ENCODE measurements at regions not wholly inside any gene's neighbourhood (a gene's known extent, or its start where the extent isn't known, plus 50 kb on each side); places are given as distances from the start of the nearest gene placed in this dataset.
A peak's percentile ranks its signal among the peaks of the same experiment; 100 is the strongest.
"Not testable (repeated sequence)": the region's sequence is repeated elsewhere in the genome, so short reads cannot be mapped to it uniquely, and the experiment has no call there.

- in situ Hi-C loops (cut with HindIII; ENCODE audit: low pct_unique_long_range_greater_than_20kb, low sequenced_read_pairs); DNase-seq (ENCODE audit: low read depth, low spot score): not testable (repeated sequence)
These were observed 84.3 kb downstream of the IRS2 start for GRCh38 chr13:109702030-109702597.

DNA sequence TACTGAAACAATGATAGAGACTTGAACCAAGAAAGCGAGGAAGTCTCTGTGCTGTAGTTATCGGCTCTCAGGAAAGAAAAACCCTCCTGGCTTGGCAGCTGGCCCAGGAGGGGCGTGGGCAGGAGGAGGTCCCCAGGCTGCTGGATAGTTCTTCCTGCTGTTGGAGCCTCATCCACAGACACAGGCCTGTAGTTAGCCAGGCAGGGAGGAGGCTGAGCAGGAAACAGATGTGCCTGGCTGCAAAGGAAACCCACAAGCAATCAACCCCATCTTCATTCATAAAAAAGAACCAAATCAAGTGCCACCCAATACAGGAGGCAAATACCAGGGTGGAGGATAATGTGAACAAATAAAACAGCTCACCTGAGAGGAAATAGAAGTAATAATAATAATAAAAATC is 86.2 kb downstream of the IRS2 start:
- DNase-seq (ENCODE audit: low read depth, low spot score), result peak; percentile 21
- in situ Hi-C loops (cut with HindIII; ENCODE audit: low pct_unique_long_range_greater_than_20kb, low sequenced_read_pairs), result no loop called here

DNA sequence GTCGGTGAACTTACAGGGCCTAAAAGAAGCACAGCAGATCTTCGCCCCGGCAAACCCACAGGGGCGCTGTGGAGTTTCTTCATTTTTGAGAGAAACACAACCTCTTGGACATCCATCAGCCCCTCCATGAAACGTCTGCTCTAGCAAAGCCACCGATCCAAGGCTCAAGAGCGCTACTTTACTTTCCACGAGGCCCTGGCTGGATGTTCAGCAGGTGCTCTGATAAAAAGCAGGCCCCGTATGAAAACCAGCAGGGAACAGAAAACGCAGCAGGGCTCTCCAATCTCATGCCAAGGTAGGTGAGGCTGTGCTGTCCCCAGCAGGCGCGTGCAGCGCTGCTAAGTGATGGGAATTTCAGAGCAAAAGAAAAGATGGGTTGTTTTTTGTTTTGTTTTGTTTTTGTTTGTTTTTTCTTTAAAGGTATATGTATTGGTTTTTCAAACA is 86.7 kb downstream of the IRS2 start:
- in situ Hi-C loops (cut with HindIII; ENCODE audit: low pct_unique_long_range_greater_than_20kb, low sequenced_read_pairs), result no loop called here

DNA sequence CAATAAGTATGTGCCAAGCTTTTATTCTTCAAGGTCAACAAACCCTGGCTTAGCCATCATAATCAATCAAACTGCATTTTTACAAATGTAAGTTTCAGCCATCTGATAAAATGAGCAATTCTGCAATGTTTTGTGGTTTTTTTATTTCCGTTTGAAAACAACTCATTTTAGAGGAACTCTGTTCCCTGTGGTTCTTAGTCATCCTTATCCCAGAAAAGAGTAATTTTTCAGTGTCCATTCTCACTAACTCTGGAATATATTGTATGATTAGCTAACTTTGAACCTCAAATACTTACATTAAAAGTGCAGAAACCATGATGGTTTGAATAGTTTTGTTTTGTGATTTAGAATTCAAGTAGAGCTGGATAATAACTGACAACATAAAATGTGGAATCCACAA is 87.6 kb downstream of the IRS2 start:
- in situ Hi-C loops (cut with HindIII; ENCODE audit: low pct_unique_long_range_greater_than_20kb, low sequenced_read_pairs), result no loop called here
- DNase-seq (ENCODE audit: low read depth, low spot score), result no peak

More for the DNA sequence above, 86.7 kb downstream of the IRS2 start:
- no peak for DNase-seq (ENCODE audit: low read depth, low spot score)

DNA sequence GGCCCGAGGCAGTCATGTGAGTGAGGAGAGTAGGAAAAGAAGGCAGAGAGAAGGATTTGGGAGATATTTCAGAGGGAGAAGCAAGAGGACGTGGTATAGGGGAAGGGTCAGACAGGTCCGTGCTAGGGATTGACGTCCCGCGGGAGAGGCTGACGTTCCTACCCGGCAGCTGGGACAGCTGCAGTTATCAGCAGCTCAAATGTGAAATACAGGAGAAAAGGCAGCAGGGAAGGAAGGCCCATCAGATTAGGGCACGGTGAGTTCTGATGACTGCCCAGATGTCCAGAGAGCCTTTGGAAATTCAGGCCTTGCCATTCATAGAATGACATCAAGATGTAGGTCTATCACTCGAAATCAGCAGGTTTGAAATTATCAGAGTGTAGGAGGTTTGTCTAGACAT is 88.4 kb downstream of the IRS2 start:
- in situ Hi-C loops (cut with HindIII; ENCODE audit: low pct_unique_long_range_greater_than_20kb, low sequenced_read_pairs), result no loop called here
- no peak for DNase-seq (ENCODE audit: low read depth, low spot score)

DNA sequence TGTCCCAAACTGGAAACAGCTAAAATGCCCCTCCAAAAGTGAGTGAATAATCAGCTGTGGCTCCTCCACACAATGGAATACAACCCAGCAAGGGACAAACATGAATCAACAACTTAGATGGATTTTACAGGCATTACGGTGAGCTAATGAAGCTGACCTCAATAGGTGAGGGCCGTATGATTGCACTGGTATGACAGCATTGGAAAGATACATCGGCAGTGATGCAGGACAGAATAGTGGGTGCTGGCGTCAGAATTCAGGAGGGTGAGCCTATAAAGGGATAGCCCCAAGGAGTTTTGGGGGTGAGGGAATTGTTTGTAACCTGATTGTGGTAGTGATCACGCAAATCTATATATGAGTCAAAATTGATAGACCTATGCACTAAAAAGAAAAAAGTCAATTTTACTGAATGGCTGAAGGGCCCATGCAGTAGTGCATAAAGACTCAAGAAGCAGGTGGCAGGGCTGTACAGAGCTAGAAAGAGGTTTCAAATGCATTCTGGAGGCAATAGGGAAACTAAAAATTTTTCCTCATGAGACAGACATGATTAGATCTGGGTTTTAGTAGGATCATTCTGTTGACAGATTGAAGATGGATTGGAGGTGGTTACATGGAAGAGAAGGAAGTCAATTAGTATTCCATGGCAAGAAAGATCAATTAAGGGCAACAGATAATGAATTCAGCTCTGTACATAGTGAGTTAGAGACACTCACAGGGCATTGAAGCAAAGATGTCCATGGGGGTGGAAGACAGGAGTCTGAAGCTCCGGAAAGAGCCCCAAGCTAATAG is 90.8 kb downstream of the IRS2 start:
- in situ Hi-C loops (cut with HindIII; ENCODE audit: low pct_unique_long_range_greater_than_20kb, low sequenced_read_pairs), result no loop called here
- no peak for DNase-seq (ENCODE audit: low read depth, low spot score)

GRCh38 chr13:109694972-109695371 is 91.4 kb downstream of the IRS2 start:
- no peak for DNase-seq (ENCODE audit: low read depth, low spot score)
- in situ Hi-C loops (cut with HindIII; ENCODE audit: low pct_unique_long_range_greater_than_20kb, low sequenced_read_pairs), result no loop called here

DNA sequence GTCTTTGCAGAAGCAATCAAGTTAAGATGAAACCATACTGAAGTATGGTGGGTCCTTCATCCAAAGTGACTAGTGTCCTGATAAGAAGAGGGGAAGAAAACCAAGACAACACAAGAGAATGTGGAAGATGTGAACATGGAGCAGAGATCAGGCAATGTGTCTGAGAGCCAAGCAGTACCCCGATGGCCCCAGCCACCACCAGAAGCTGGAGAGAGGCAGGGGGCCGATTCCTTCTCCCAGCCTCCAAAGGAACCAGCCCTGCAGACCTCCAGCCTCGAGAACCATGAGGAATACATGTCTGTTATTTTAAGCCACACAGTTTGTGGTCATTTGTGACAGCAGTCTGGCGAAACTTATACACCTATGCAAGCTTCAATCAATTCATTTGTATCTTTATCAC is 93.2 kb downstream of the IRS2 start:
- in situ Hi-C loops (cut with HindIII; ENCODE audit: low pct_unique_long_range_greater_than_20kb, low sequenced_read_pairs), result no loop called here
- DNase-seq (ENCODE audit: low read depth, low spot score), result no peak

DNA sequence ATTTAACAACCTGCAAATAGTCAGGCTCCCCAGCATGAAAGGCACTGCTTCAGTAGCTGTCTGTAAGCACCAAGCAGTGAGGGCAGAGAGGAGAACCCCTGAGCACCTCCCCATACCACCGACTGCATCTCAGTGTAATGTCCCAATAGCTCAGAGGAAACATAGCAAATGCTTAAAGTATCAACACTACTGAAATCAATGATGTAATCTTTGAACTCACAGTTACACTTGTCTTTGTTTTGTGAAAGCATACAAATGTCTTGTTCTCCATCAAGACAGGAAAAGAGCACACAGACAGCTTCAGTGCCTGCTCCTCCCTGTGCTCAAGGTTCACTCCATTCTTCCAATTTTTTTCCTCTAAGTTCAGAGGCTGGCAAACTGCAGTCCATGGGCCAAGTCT is 94.7 kb downstream of the IRS2 start:
- DNase-seq (ENCODE audit: low read depth, low spot score), result no peak
- in situ Hi-C loops (cut with HindIII; ENCODE audit: low pct_unique_long_range_greater_than_20kb, low sequenced_read_pairs), result no loop called here

DNA sequence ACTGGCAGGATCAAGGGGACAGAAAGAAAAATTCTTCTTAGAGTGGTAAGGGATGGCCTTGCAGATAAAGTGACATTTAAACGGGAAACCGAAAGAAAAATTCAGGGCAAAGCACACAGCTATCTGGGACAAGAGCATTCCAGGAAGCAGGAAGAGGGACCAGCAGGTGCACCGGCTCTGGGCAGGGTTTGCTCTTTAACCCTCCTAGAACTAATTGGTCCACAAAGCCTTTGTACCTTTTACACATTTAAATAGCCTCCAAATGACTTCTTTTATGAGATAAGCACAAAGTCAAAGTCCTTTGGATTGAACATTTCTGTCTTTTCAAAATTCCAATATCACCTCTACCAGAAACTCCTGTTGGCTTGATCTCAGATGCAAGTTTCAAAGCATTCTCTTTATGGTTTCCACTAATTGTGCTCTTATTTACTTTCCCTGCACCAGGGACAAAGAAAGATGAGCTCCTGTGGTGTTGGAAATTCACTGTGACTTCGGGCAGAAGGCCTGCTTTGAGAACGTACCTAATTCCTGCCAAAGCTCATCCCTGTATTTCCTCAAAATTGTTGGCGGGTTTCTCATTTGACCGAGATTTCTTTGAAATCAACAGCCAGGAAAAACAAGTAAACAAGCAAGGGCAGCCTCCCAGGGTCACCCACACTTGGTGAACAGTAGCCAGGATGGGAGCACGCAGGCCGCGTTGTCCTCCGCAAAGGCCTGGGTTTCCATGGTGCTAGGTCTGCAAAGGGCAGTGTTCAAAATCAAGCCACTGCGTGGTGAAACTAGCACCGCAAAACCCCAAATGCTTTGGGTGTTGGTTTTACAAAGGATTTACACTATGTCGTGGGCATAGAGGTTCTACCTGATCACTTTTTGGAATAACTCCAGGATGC is 98.6 kb downstream of the IRS2 start:
- no peak for DNase-seq (ENCODE audit: low read depth, low spot score)
- in situ Hi-C loops (cut with HindIII; ENCODE audit: low pct_unique_long_range_greater_than_20kb, low sequenced_read_pairs), result no loop called here

DNA sequence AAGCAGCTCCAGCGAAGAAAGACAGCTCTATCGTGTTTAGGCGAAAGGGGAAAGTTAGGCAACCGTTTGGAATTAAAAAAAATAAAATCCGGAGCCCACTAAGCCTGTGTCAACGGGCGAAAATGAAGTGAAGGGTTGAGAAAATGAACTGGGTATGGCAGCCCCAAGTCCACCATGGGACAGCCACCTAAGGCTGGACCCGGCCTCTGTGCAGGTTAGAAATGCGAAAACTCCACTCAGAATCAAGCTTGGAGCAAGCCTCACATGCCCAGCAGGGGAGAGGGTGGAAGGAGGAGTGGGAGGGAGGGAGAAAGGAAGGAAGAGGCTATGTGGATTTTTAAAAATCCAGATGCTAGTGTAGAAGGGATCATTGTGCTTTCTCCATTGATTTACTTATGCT is 101.2 kb downstream of the IRS2 start:
- in situ Hi-C loops (cut with HindIII; ENCODE audit: low pct_unique_long_range_greater_than_20kb, low sequenced_read_pairs), result no loop called here
- DNase-seq (ENCODE audit: low read depth, low spot score), result no peak

DNA sequence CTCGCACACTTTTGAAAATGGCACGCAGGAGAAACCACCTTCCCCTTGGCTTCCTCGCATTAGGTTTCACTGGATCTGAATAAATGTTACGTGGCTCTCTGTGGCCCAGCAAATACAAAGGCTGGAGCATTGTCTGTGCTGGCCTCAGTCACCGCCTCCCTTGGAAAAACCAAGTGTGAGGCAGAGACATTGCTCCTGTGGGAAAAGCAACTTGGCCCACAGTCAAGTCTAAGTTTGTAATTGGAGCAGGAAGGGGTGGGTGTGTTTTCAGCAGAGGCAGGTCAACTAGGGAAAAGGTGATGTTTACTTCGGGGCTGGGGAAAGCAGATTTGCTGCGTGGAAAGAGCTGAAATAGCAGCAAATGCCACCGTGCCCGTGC is 101.6 kb downstream of the IRS2 start:
- in situ Hi-C loops (cut with HindIII; ENCODE audit: low pct_unique_long_range_greater_than_20kb, low sequenced_read_pairs), result no loop called here
- no peak for DNase-seq (ENCODE audit: low read depth, low spot score)

GRCh38 chr13:109684084-109684823 is 102.1 kb downstream of the IRS2 start:
- no peak for DNase-seq (ENCODE audit: low read depth, low spot score)
- in situ Hi-C loops (cut with HindIII; ENCODE audit: low pct_unique_long_range_greater_than_20kb, low sequenced_read_pairs), result no loop called here

DNA sequence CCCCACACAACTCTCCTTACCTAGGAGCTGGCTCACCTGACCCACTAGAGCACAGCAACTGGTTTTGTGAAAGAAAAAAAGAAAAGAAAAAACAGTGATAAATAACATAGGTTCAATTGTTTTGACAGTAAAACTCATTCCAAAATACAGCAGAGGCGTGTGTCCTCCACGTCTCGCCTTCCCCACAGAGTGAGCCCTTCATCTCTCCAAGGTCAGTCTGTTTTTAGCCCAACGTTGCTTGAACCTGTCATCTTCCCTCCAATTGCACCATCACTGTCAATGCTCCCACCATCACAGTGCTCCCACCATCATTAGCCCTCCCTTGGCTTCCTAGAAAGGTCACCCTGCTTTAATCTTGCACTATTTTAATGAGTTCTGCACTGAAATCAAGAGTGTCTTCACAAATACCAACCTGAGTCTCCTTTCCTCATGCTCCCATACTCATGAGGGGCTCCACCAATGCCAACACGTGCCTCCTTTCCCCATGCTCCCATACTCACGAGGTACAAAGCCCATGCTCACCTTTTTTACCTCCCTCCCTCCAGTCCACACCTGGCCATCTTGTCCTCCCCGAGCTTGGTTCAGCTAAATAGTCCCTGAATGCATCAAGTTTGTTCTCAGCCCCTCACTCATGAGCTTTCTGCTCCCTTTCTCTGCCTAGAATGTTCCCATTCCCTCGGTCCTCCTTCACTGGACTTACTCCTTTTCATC is 103.7 kb downstream of the IRS2 start:
- no peak for DNase-seq (ENCODE audit: low read depth, low spot score)
- in situ Hi-C loops (cut with HindIII; ENCODE audit: low pct_unique_long_range_greater_than_20kb, low sequenced_read_pairs), result no loop called here

GRCh38 chr13:109680930-109681329 is 105.5 kb downstream of the IRS2 start:
- DNase-seq (ENCODE audit: low read depth, low spot score), result no peak

DNA sequence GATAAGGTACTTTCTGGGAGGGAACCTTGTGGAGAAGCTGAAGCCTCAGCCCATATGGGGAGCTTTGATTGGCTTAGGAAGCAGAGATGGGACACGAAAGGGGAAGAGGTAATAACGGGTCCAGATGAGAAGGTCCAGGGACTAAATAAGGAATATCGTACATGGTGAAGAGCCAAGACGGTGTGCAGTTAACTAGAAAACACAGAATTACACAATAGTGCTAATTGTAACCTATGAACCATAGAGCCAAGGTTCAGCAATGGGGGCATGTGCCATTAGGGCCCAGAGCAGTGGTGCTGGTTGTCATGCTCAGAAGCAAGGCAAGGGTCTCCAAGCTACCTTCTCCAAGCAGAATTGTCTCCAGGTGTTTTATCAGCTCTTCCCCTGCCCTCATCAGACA is 106.1 kb downstream of the IRS2 start:
- in situ Hi-C loops (cut with HindIII; ENCODE audit: low pct_unique_long_range_greater_than_20kb, low sequenced_read_pairs), result no loop called here
- no peak for DNase-seq (ENCODE audit: low read depth, low spot score)

More at GRCh38 chr13:109680930-109681329, 105.5 kb downstream of the IRS2 start:
- in situ Hi-C loops (cut with HindIII; ENCODE audit: low pct_unique_long_range_greater_than_20kb, low sequenced_read_pairs), result no loop called here

GRCh38 chr13:109678459-109678858 is 107.9 kb downstream of the IRS2 start:
- DNase-seq (ENCODE audit: low read depth, low spot score), result no peak
- in situ Hi-C loops (cut with HindIII; ENCODE audit: low pct_unique_long_range_greater_than_20kb, low sequenced_read_pairs), result no loop called here
